ENCODE measurements at regions not wholly inside any gene's neighbourhood (a gene's known extent, or its start where the extent isn't known, plus 50 kb on each side); places are given as distances from the start of the nearest gene placed in this dataset.

GRCh38 chr14:88993946-88994345, 169.5 kb downstream of the TTC8 start:
- 78 to 83% methylated on average over 2 of the region's 2 CpGs for WGBS, 2 donors
- H3K9me3 ChIP-seq, result no peaks in the 10 kb centered on the region
- TF ChIP-seq, protein P1, sequence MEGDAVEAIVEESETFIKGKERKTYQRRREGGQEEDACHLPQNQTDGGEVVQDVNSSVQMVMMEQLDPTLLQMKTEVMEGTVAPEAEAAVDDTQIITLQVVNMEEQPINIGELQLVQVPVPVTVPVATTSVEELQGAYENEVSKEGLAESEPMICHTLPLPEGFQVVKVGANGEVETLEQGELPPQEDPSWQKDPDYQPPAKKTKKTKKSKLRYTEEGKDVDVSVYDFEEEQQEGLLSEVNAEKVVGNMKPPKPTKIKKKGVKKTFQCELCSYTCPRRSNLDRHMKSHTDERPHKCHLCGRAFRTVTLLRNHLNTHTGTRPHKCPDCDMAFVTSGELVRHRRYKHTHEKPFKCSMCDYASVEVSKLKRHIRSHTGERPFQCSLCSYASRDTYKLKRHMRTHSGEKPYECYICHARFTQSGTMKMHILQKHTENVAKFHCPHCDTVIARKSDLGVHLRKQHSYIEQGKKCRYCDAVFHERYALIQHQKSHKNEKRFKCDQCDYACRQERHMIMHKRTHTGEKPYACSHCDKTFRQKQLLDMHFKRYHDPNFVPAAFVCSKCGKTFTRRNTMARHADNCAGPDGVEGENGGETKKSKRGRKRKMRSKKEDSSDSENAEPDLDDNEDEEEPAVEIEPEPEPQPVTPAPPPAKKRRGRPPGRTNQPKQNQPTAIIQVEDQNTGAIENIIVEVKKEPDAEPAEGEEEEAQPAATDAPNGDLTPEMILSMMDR (IDR thresholded peaks at IDR 0.05), result no peak
- TF ChIP-seq EP300 (IDR thresholded peaks at IDR 0.05), result no peak
- TF ChIP-seq POLR2AphosphoS5 (IDR thresholded peaks at IDR 0.05), result no peak
- TF ChIP-seq POLR2A (IDR thresholded peaks at IDR 0.05), result no peak
- H3K4me1 ChIP-seq, result no peaks in the 10 kb centered on the region
- H3K27me3 ChIP-seq, result no peaks in the 10 kb centered on the region
- intact Hi-C loops (cut with DNase I), result no loop called here
- DNase-seq, result no peak
- H3K4me3 ChIP-seq, result no peak overlapping the region
- H3K27ac ChIP-seq, result no peak overlapping the region
- H3K36me3 ChIP-seq, result no peaks in the 10 kb centered on the region

- H3K27ac ChIP-seq, result no peak overlapping the region
- H3K4me1 ChIP-seq, result no peaks in the 10 kb centered on the region
- DNase-seq, result no peak
- H3K27me3 ChIP-seq, result no peaks in the 10 kb centered on the region
- intact Hi-C loops (cut with DNase I), result no loop called here
- no peaks in the 10 kb centered on the region for H3K9me3 ChIP-seq
- WGBS, 2 donors, result 75 to 80% methylated on average over 9 of the region's 9 CpGs
- H3K4me3 ChIP-seq, result no peak overlapping the region
- TF ChIP-seq POLR2AphosphoS5 (IDR thresholded peaks at IDR 0.05) (no peak), POLR2A (IDR thresholded peaks at IDR 0.05) (no peak), EP300 (IDR thresholded peaks at IDR 0.05) (no peak)
- TF ChIP-seq, protein P1 (IDR thresholded peaks at IDR 0.05), result no peak
- H3K36me3 ChIP-seq, result no peaks in the 10 kb centered on the region
Measured at GRCh38 chr14:88995437-88996198, 171.2 kb downstream of the TTC8 start.

DNA sequence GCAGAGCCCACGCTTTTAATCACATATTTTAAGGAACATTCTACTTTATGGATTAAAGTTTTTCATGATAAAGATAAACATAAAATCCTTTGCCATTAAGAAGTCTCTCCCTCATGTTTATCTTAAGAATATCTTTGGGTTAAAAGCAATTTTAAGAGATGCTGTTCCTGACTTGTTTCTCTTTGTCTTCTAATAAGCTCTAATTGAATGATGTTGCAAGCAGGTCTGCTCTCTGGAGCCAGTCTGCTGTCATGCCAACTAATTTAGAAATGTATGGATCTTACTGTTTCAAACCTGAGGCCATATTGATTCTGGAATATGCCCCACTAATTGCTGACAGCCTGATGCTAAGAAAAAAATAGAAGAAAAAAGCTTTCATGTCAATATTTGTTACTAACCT, 173.6 kb downstream of the TTC8 start:
- Histone ChIP-seq H3K27me3 (no peaks in the 10 kb centered on the region), H3K4me1 (no peaks in the 10 kb centered on the region), H3K4me3 (no peak overlapping the region), H3K27ac (no peak overlapping the region), H3K9me3 (no peaks in the 10 kb centered on the region), H3K36me3 (no peaks in the 10 kb centered on the region)
- TF ChIP-seq, protein P1 (IDR thresholded peaks at IDR 0.05), result no peak
- TF ChIP-seq POLR2AphosphoS5 (IDR thresholded peaks at IDR 0.05), result no peak
- no peak for TF ChIP-seq POLR2A (IDR thresholded peaks at IDR 0.05)
- no peak for TF ChIP-seq EP300 (IDR thresholded peaks at IDR 0.05)
- no peak for DNase-seq
- intact Hi-C loops (cut with DNase I), result no loop called here
- 79 to 82% methylated on average over 1 of the region's 1 CpG for WGBS, 2 donors

- TF ChIP-seq EP300 (IDR thresholded peaks at IDR 0.05) (no peak), POLR2AphosphoS5 (IDR thresholded peaks at IDR 0.05) (no peak), POLR2A (IDR thresholded peaks at IDR 0.05) (no peak)
- TF ChIP-seq, protein P1 (IDR thresholded peaks at IDR 0.05), result no peak
- Histone ChIP-seq H3K4me3 (no peak overlapping the region), H3K27me3 (no peaks in the 10 kb centered on the region), H3K4me1 (no peaks in the 10 kb centered on the region), H3K9me3 (no peaks in the 10 kb centered on the region), H3K27ac (no peak overlapping the region), H3K36me3 (no peaks in the 10 kb centered on the region)
- WGBS, 2 donors, result 91 to 93% methylated on average over 5 of the region's 5 CpGs
- no peak for DNase-seq
- intact Hi-C loops (cut with DNase I), result no loop called here
Measured at GRCh38 chr14:88999137-88999536, 174.7 kb downstream of the TTC8 start.

Data from sigmoid colon (tissue), 6 donors.